Esophagus (tissue), 2 donors: ENCODE measurements at regions not wholly inside any gene's neighbourhood (a gene's known extent, or its start where the extent isn't known, plus 50 kb on each side); places are given as distances from the start of the nearest gene placed in this dataset.

ENCODE experiments used
- H3K27ac ChIP-seq, 2 donors: one replicate each; pipeline ENCODE4 v1.5.1; 2013; ENCODE audit warnings: low read depth in 2 of 2, mild to moderate bottlenecking in 2 of 2, inconsistent platforms in 1 of 2, low read length in 1 of 2, moderate library complexity in 1 of 2
- H3K27me3 ChIP-seq, 2 donors: one replicate each; pipeline ENCODE4 v1.6.1; 2013; ENCODE audit warnings: low read length in 2 of 2, control low read depth in 1 of 2, mild to moderate bottlenecking in 1 of 2; ENCODE audit not compliant: insufficient read depth in 2 of 2, control insufficient read depth in 1 of 2
- H3K36me3 ChIP-seq, 2 donors: one replicate each; pipeline ENCODE4 v1.6.1; 2013; ENCODE audit warnings: low read length in 1 of 2; ENCODE audit not compliant: control insufficient read depth in 2 of 2, insufficient read depth in 2 of 2
- H3K4me1 ChIP-seq, 2 donors: one replicate each; pipeline ENCODE4 v1.6.1; 2013; ENCODE audit warnings: low read length in 1 of 2; ENCODE audit not compliant: control insufficient read depth in 2 of 2, insufficient read depth in 2 of 2
- H3K4me3 ChIP-seq, 2 donors: one replicate each; pipeline ENCODE4 v1.5.1; 2013; ENCODE audit warnings: low read length in 2 of 2, mild to moderate bottlenecking in 2 of 2, low read depth in 1 of 2, moderate library complexity in 1 of 2
- H3K9me3 ChIP-seq, 2 donors: one replicate each; pipeline ENCODE4 v1.6.1; 2013; ENCODE audit warnings: mild to moderate bottlenecking in 2 of 2, low read depth in 1 of 2, low read length in 1 of 2, moderate library complexity in 1 of 2; ENCODE audit not compliant: control insufficient read depth in 2 of 2, insufficient read depth in 1 of 2
- WGBS, 2 donors: extraction: QIAGEN DNeasy Blood & Tissue Kit; methylation state at CpG; one replicate each; pipeline ENCODE4 v1.1.7; 2013; 5-methylcytosine and 5-hydroxymethylcytosine counted together
- donor health status: healthy with polysubstance abuse.
- donor health status: Bipolar disorder and iron deficiency.

GRCh38 chr12:25855716-25856115, 102.8 kb upstream of the RASSF8 start:
- WGBS, 2 donors, result 75 to 82% methylated on average over 3 of the region's 3 CpGs
- H3K4me1 ChIP-seq, result no peaks in the 10 kb centered on the region
- H3K27ac ChIP-seq, result no peak overlapping the region
- H3K4me3 ChIP-seq, result no peak overlapping the region
- H3K9me3 ChIP-seq, result no peaks in the 10 kb centered on the region
- no peaks in the 10 kb centered on the region for H3K36me3 ChIP-seq
- no peaks in the 10 kb centered on the region for H3K27me3 ChIP-seq

GRCh38 chr12:25859976-25860375, 98.5 kb upstream of the RASSF8 start:
- no peaks in the 10 kb centered on the region for H3K36me3 ChIP-seq
- H3K27me3 ChIP-seq, result no peaks in the 10 kb centered on the region
- H3K9me3 ChIP-seq, result no peaks in the 10 kb centered on the region
- H3K4me1 ChIP-seq, result no peaks in the 10 kb centered on the region
- WGBS, 2 donors, result 71 to 77% methylated on average over 7 of the region's 7 CpGs
- H3K27ac ChIP-seq, result no peak overlapping the region
- H3K4me3 ChIP-seq, result no peak overlapping the region

- Histone ChIP-seq H3K4me1 (no peaks in the 10 kb centered on the region), H3K9me3 (no peaks in the 10 kb centered on the region), H3K36me3 (no peaks in the 10 kb centered on the region), H3K4me3 (no peak overlapping the region), H3K27me3 (no peaks in the 10 kb centered on the region), H3K27ac (no peak overlapping the region)
- WGBS, 2 donors, result 74 to 86% methylated on average over 2 of the region's 2 CpGs
These were observed 97.3 kb upstream of the RASSF8 start for GRCh38 chr12:25861226-25861625.

- H3K4me3 ChIP-seq, result no peak overlapping the region
- no peaks in the 10 kb centered on the region for H3K27me3 ChIP-seq
- 76 to 84% methylated on average over 3 of the region's 3 CpGs for WGBS, 2 donors
- no peaks in the 10 kb centered on the region for H3K9me3 ChIP-seq
- H3K36me3 ChIP-seq, result no peaks in the 10 kb centered on the region
- H3K4me1 ChIP-seq, result no peaks in the 10 kb centered on the region
- no peak overlapping the region for H3K27ac ChIP-seq
These were observed 93.9 kb upstream of the RASSF8 start for GRCh38 chr12:25864306-25865276.

- Histone ChIP-seq H3K27ac (no peak overlapping the region), H3K4me3 (no peak overlapping the region), H3K36me3 (no peaks in the 10 kb centered on the region), H3K9me3 (no peaks in the 10 kb centered on the region), H3K27me3 (no peaks in the 10 kb centered on the region), H3K4me1 (no peaks in the 10 kb centered on the region)
- WGBS, 2 donors, result 41 to 47% methylated on average over 6 of the region's 6 CpGs
These were observed 91.7 kb upstream of the RASSF8 start for GRCh38 chr12:25866586-25867378.

- Histone ChIP-seq H3K27me3 (no peaks in the 10 kb centered on the region), H3K4me3 (no peak overlapping the region), H3K4me1 (no peaks in the 10 kb centered on the region), H3K36me3 (no peaks in the 10 kb centered on the region), H3K27ac (no peak overlapping the region), H3K9me3 (no peaks in the 10 kb centered on the region)
These were observed 90.3 kb upstream of the RASSF8 start for GRCh38 chr12:25868193-25868592.

- Histone ChIP-seq H3K36me3 (no peaks in the 10 kb centered on the region), H3K27me3 (no peaks in the 10 kb centered on the region), H3K27ac (no peak overlapping the region), H3K9me3 (no peaks in the 10 kb centered on the region), H3K4me1 (no peaks in the 10 kb centered on the region), H3K4me3 (no peak overlapping the region)
These were observed 86.3 kb upstream of the RASSF8 start for GRCh38 chr12:25872137-25872536.

GRCh38 chr12:25875661-25876060, 82.8 kb upstream of the RASSF8 start:
- 38 to 48% methylated on average over 1 of the region's 1 CpG for WGBS, 2 donors
- no peak overlapping the region for H3K4me3 ChIP-seq
- H3K36me3 ChIP-seq, result no peaks in the 10 kb centered on the region
- no peaks in the 10 kb centered on the region for H3K4me1 ChIP-seq
- no peaks in the 10 kb centered on the region for H3K9me3 ChIP-seq
- no peaks in the 10 kb centered on the region for H3K27me3 ChIP-seq
- H3K27ac ChIP-seq, result no peak overlapping the region

GRCh38 chr12:25876383-25877045, 82.0 kb upstream of the RASSF8 start:
- no peaks in the 10 kb centered on the region for H3K36me3 ChIP-seq
- H3K9me3 ChIP-seq, result no peaks in the 10 kb centered on the region
- H3K4me1 ChIP-seq, result no peaks in the 10 kb centered on the region
- 43 to 61% methylated on average over 2 of the region's 2 CpGs for WGBS, 2 donors
- no peak overlapping the region for H3K27ac ChIP-seq
- no peaks in the 10 kb centered on the region for H3K27me3 ChIP-seq
- H3K4me3 ChIP-seq, result no peak overlapping the region
